Kidney (tissue), 13 donors: ENCODE measurements at regions not wholly inside any gene's neighbourhood (a gene's known extent, or its start where the extent isn't known, plus 50 kb on each side); places are given as distances from the start of the nearest gene placed in this dataset.

ENCODE experiments used
- DNase-seq, 5 donors: peaks; one replicate each; pipeline ENCODE4 v3.0.0-alpha.2; 2013 to 2020
- FAIRE-seq: peaks from 2 replicates; lab custom pipeline; 2012; peaks lifted over from hg19 to GRCh38; lab: Jason Lieb, UNC
- H3K27ac ChIP-seq, 2 donors: one replicate each; pipeline ENCODE4 v1.7.0; 2013; ENCODE audit warnings: low read depth in 2 of 2, low read length in 2 of 2, inconsistent platforms in 1 of 2
- H3K27me3 ChIP-seq: one replicate; pipeline ENCODE4 v1.7.1; 2013; ENCODE audit warnings: low read length, inconsistent platforms; ENCODE audit not compliant: control insufficient read depth, insufficient read depth
- H3K36me3 ChIP-seq, 3 donors: one replicate each; pipeline versions ENCODE4 v1.7.0 to v1.7.1; 2013; ENCODE audit warnings: low read length in 3 of 3, control low read depth in 1 of 3, inconsistent platforms in 1 of 3; ENCODE audit not compliant: insufficient read depth in 3 of 3, control insufficient read depth in 2 of 3
- H3K4me1 ChIP-seq, 3 donors: one replicate each; pipeline versions ENCODE4 v1.7.0 to v1.7.1; 2013; ENCODE audit warnings: low read length in 3 of 3, inconsistent platforms in 1 of 3, low read depth in 1 of 3; ENCODE audit not compliant: control insufficient read depth in 2 of 3, insufficient read depth in 2 of 3
- H3K4me3 ChIP-seq, 3 donors: one replicate each; pipeline versions ENCODE4 v1.7.0 to v1.8.1; 2013; ENCODE audit warnings: low read length in 3 of 3, control low read depth in 1 of 3, inconsistent platforms in 1 of 3
- H3K9ac ChIP-seq, 3 donors: one replicate each; pipeline versions ENCODE4 v1.7.0 to v1.7.1; 2013; ENCODE audit warnings: low read length in 3 of 3, control low read depth in 1 of 3, inconsistent platforms in 1 of 3
- H3K9me3 ChIP-seq, 3 donors: one replicate each; pipeline versions ENCODE4 v1.7.0 to v1.7.1; 2013; ENCODE audit warnings: low read length in 3 of 3, control low read depth in 1 of 3, inconsistent platforms in 1 of 3; ENCODE audit not compliant: control insufficient read depth in 2 of 3, insufficient read depth in 1 of 3
- CTCF ChIP-seq: IDR thresholded peaks from 3 replicates; pipeline ENCODE4 v1.5.1; 2012; ENCODE audit warnings: mild to moderate bottlenecking, moderate library complexity, borderline replicate concordance; ENCODE audit not compliant: insufficient read depth; ENCODE audit errors: extremely low read depth
- intact Hi-C: fragments of 100-400 bp; cut with DNase I; formaldehyde crosslinking; loops from one replicate; pipeline ENCODE4 v1.11.1; 2022
- donor health status: control.
- donor health status: control.
- donor health status: control.
- donor health status: control.
- donor health status: control.
- donor health status: DM: yes; HTN: yes; CAD: no.
- donor health status: Normal renal cell carcinoma (clear cell type).

- no peaks in the 10 kb centered on the region for H3K36me3 ChIP-seq
- H3K4me1 ChIP-seq, result no peaks in the 10 kb centered on the region
- FAIRE-seq (no peak), DNase-seq (no peak)
- no peak overlapping the region for H3K9ac ChIP-seq
- H3K27ac ChIP-seq, result no peak overlapping the region
- H3K4me3 ChIP-seq, result no peak overlapping the region
- no peak for TF ChIP-seq CTCF
- H3K27me3 ChIP-seq, result no peaks in the 10 kb centered on the region
- no peaks in the 10 kb centered on the region for H3K9me3 ChIP-seq
- intact Hi-C loops, result no loop called here
Measured at GRCh38 chr1:232507571-232507970, 122.4 kb downstream of the SIPA1L2 start.

GRCh38 chr1:232505884-232506283, 124.0 kb downstream of the SIPA1L2 start:
- no peak for DNase-seq
- FAIRE-seq, result no peak
- H3K4me3 ChIP-seq, result no peak overlapping the region

GRCh38 chr1:232504651-232505050, 125.3 kb downstream of the SIPA1L2 start:
- Histone ChIP-seq H3K36me3 (no peaks in the 10 kb centered on the region), H3K27me3 (no peaks in the 10 kb centered on the region), H3K9me3 (no peaks in the 10 kb centered on the region), H3K4me1 (no peaks in the 10 kb centered on the region), H3K27ac (no peak overlapping the region), H3K9ac (no peak overlapping the region), H3K4me3 (no peak overlapping the region)
- no peak for TF ChIP-seq CTCF
- FAIRE-seq (no peak), DNase-seq (no peak)
- intact Hi-C loops, result no loop called here

More at GRCh38 chr1:232505884-232506283, 124.0 kb downstream of the SIPA1L2 start:
- Histone ChIP-seq H3K9me3 (no peaks in the 10 kb centered on the region), H3K27ac (no peak overlapping the region), H3K9ac (no peak overlapping the region), H3K36me3 (no peaks in the 10 kb centered on the region), H3K27me3 (no peaks in the 10 kb centered on the region), H3K4me1 (no peaks in the 10 kb centered on the region)
- intact Hi-C loops, result no loop called here
- TF ChIP-seq CTCF, result no peak

GRCh38 chr1:232503497-232503896, 126.4 kb downstream of the SIPA1L2 start:
- Histone ChIP-seq H3K4me1 (no peaks in the 10 kb centered on the region), H3K9ac (no peak overlapping the region), H3K36me3 (no peaks in the 10 kb centered on the region), H3K9me3 (no peaks in the 10 kb centered on the region), H3K27me3 (no peaks in the 10 kb centered on the region), H3K27ac (no peak overlapping the region), H3K4me3 (no peak overlapping the region)
- DNase-seq (no peak), FAIRE-seq (no peak)
- no peak for TF ChIP-seq CTCF
- intact Hi-C loops, result no loop called here
